Upper lobe of right lung (tissue), 1 donor: ENCODE measurements at regions not wholly inside any gene's neighbourhood (a gene's known extent, or its start where the extent isn't known, plus 50 kb on each side); places are given as distances from the start of the nearest gene placed in this dataset.

Experiments used
- ATAC-seq: fragments of 200-7000 bp; cut with Tn5 transposase; one replicate; pipeline ENCODE4 v1.9.1; 2020; ENCODE audit warnings: mild to moderate bottlenecking, moderate library complexity
- DNase-seq: peaks from one replicate; pipeline ENCODE4 v3.0.0-alpha.2; 2020
- H3K27ac ChIP-seq: fragments of 200-600 bp; one replicate; pipeline ENCODE4 v1.8.0; 2022
- H3K27me3 ChIP-seq: fragments of 200-600 bp; one replicate; pipeline ENCODE4 v1.8.0; 2022; ENCODE audit warnings: mild to moderate bottlenecking
- H3K36me3 ChIP-seq: fragments of 200-600 bp; one replicate; pipeline ENCODE4 v1.8.0; 2022
- H3K4me1 ChIP-seq: fragments of 200-600 bp; one replicate; pipeline ENCODE4 v1.8.0; 2022
- H3K4me3 ChIP-seq: fragments of 200-600 bp; one replicate; pipeline ENCODE4 v1.8.0; 2022; ENCODE audit warnings: mild to moderate bottlenecking
- H3K9me3 ChIP-seq: fragments of 200-600 bp; one replicate; pipeline ENCODE4 v1.8.0; 2022
- CTCF ChIP-seq: fragments of 200-600 bp; IDR thresholded peaks from one replicate; pipeline ENCODE4 v1.8.0; 2022; ENCODE audit warnings: antibody characterized with exemption
- intact Hi-C: fragments of 100-400 bp; cut with DNase I; formaldehyde crosslinking; loops from one replicate; pipeline ENCODE4 v1.11.0; 2022
- donor health status: DM: no; HTN: yes; CAD: no; lungs with severe emphysema.

- Histone ChIP-seq H3K4me1 (no peaks in the 10 kb centered on the region), H3K4me3 (no peak overlapping the region), H3K9me3 (no peaks in the 10 kb centered on the region), H3K36me3 (no peaks in the 10 kb centered on the region), H3K27me3 (no peaks in the 10 kb centered on the region), H3K27ac (no peak overlapping the region)
- intact Hi-C loops: no loop called here
- no peak for TF ChIP-seq CTCF
- no peak for ATAC-seq
- DNase-seq: no peak
These were observed 453.3 kb upstream of the ITGA1 start for GRCh38 chr5:52334367-52334766.

- no peak for TF ChIP-seq CTCF
- Histone ChIP-seq H3K27me3 (no peaks in the 10 kb centered on the region), H3K4me1 (no peaks in the 10 kb centered on the region), H3K4me3 (no peak overlapping the region), H3K36me3 (no peaks in the 10 kb centered on the region), H3K27ac (no peak overlapping the region), H3K9me3 (no peaks in the 10 kb centered on the region)
- DNase-seq (no peak), ATAC-seq (no peak)
- intact Hi-C loops: no loop called here
These were observed 448.4 kb upstream of the ITGA1 start for GRCh38 chr5:52339285-52339684.

GRCh38 chr5:52342361-52342760 lies 445.4 kb upstream of the ITGA1 start:
- H3K27ac ChIP-seq: no peak overlapping the region
- H3K36me3 ChIP-seq: no peaks in the 10 kb centered on the region
- H3K4me1 ChIP-seq: no peaks in the 10 kb centered on the region
- no peak overlapping the region for H3K4me3 ChIP-seq
- ATAC-seq: no peak
- H3K27me3 ChIP-seq: no peaks in the 10 kb centered on the region
- H3K9me3 ChIP-seq: no peaks in the 10 kb centered on the region
- DNase-seq: no peak
- intact Hi-C loops: no loop called here
- TF ChIP-seq CTCF: no peak

GRCh38 chr5:52356311-52356918 lies 431.3 kb upstream of the ITGA1 start:
- ATAC-seq (no peak), DNase-seq (no peak)
- no peaks in the 10 kb centered on the region for H3K9me3 ChIP-seq
- H3K27ac ChIP-seq: no peak overlapping the region
- no peaks in the 10 kb centered on the region for H3K27me3 ChIP-seq
- peak; percentile 47 for TF ChIP-seq CTCF
- intact Hi-C loops: no loop called here
- H3K4me1 ChIP-seq: no peaks in the 10 kb centered on the region
- H3K4me3 ChIP-seq: no peak overlapping the region
- H3K36me3 ChIP-seq: no peaks in the 10 kb centered on the region

GRCh38 chr5:52359261-52359660 lies 428.5 kb upstream of the ITGA1 start:
- intact Hi-C loops: no loop called here
- no peaks in the 10 kb centered on the region for H3K9me3 ChIP-seq
- H3K36me3 ChIP-seq: no peaks in the 10 kb centered on the region
- no peak overlapping the region for H3K4me3 ChIP-seq
- no peaks in the 10 kb centered on the region for H3K4me1 ChIP-seq
- no peak for DNase-seq
- H3K27ac ChIP-seq: no peak overlapping the region
- no peaks in the 10 kb centered on the region for H3K27me3 ChIP-seq
- ATAC-seq: no peak
- TF ChIP-seq CTCF: no peak

GRCh38 chr5:52360985-52361384 lies 426.7 kb upstream of the ITGA1 start:
- intact Hi-C loops: no loop called here
- Histone ChIP-seq H3K4me1 (no peaks in the 10 kb centered on the region), H3K27me3 (no peaks in the 10 kb centered on the region), H3K4me3 (no peak overlapping the region), H3K36me3 (no peaks in the 10 kb centered on the region), H3K27ac (no peak overlapping the region), H3K9me3 (no peaks in the 10 kb centered on the region)
- no peak for TF ChIP-seq CTCF
- ATAC-seq (no peak), DNase-seq (no peak)
